BJ (cell line): ENCODE measurements at regions not wholly inside any gene's neighbourhood (a gene's known extent, or its start where the extent isn't known, plus 50 kb on each side); places are given as distances from the start of the nearest gene placed in this dataset.

Source experiments
- CTCF ChIA-PET: fragments of 350-600 bp; formaldehyde crosslinking; extraction: SDS; loops from one replicate; lab custom pipeline; 2021; ENCODE audit warnings: antibody characterized with exemption, inconsistent platforms; lab: Yijun Ruan, JAX
- POLR2A ChIA-PET: fragments of 300-600 bp; sonication (Branson Sonifier 250); formaldehyde crosslinking; extraction: SDS; loops from one replicate; lab custom pipeline; 2021; ENCODE audit warnings: antibody characterized with exemption; lab: Charles Lee
- DNase-seq: peaks from one replicate; pipeline ENCODE4 v3.0.0-alpha.2; 2011; ENCODE audit warnings: low read depth
- H3K27me3 ChIP-seq: 2 replicates; pipeline ENCODE4 v1.6.0; 2011; ENCODE audit warnings: low read length; ENCODE audit not compliant: control insufficient read depth, insufficient read depth
- H3K36me3 ChIP-seq: 2 replicates; pipeline ENCODE4 v1.5.1; 2011; ENCODE audit warnings: low read length; ENCODE audit not compliant: control insufficient read depth, insufficient read depth
- H3K4me3 ChIP-seq: 2 replicates; pipeline ENCODE4 v1.5.1; 2011; ENCODE audit warnings: low read depth, mild to moderate bottlenecking, control low read depth, low read length
- CTCF ChIP-seq: IDR thresholded peaks from 2 replicates; pipeline ENCODE4 v1.5.1; 2011; ENCODE audit warnings: low read depth, mild to moderate bottlenecking, control low read depth, inconsistent platforms, low read length, moderate library complexity; ENCODE audit not compliant: insufficient read depth

GRCh38 chr7:127513311-127513710, 72.1 kb downstream of the GCC1 start:
- Histone ChIP-seq H3K4me3 (no peak overlapping the region), H3K36me3 (no peaks in the 10 kb centered on the region), H3K27me3 (no peaks in the 10 kb centered on the region; the same call in 1 of the 2 replicates)
- DNase-seq: no peak
- TF ChIP-seq CTCF: no peak
- CTCF ChIA-PET: interaction anchor here (1.2 to 1.9 kb wide), 3 partner anchors 8 to 165 kb away, joined by 3 to 9 read pairs (median 7); no protein-coding TSS in a partner anchor
- POLR2A ChIA-PET: no interaction called here

GRCh38 chr7:127512663-127513062, 72.7 kb downstream of the GCC1 start:
- ChIA-PET CTCF (no interaction called here), POLR2A (no interaction called here)
- DNase-seq: no peak
- no peak for TF ChIP-seq CTCF
- no peaks in the 10 kb centered on the region for H3K36me3 ChIP-seq
- no peaks in the 10 kb centered on the region; the same call in 1 of the 2 replicates for H3K27me3 ChIP-seq
- H3K4me3 ChIP-seq: no peak overlapping the region

DNA sequence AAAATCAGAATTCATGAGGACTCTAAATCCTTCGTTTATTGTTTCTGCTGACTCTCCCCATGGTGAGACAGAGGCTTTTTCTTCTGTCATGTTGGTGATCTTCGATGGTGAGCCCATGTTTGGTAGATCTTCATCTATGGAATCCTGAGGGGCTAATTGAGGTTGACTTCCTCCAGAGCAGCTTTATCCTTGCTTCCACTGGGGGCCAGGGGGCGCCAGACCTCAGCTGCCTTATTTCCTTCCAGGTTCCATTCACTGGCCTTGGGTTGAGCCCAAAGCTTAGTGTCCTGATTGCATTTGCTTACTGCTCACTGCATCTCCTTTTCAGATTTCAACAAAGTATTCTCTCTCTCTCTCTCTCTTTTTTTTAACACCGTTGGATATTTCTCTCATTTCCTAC, 80.7 kb downstream of the GCC1 start:
- H3K36me3 ChIP-seq: no peaks in the 10 kb centered on the region
- peak; percentile 68 for TF ChIP-seq CTCF
- no peak overlapping the region for H3K4me3 ChIP-seq
- CTCF ChIA-PET: interaction anchor here (0.6 to 3.5 kb wide), 8 partner anchors 9 to 705 kb away, joined by 3 to 20 read pairs (median 3); no protein-coding TSS in a partner anchor
- no peaks in the 10 kb centered on the region; the same call in 1 of the 2 replicates for H3K27me3 ChIP-seq
- no peak for DNase-seq
- POLR2A ChIA-PET: no interaction called here

GRCh38 chr7:127501817-127502216, 83.6 kb downstream of the GCC1 start:
- TF ChIP-seq CTCF: no peak
- Histone ChIP-seq H3K36me3 (no peaks in the 10 kb centered on the region), H3K4me3 (no peak overlapping the region), H3K27me3 (no peaks in the 10 kb centered on the region)
- DNase-seq: no peak
- ChIA-PET CTCF (no interaction called here), POLR2A (no interaction called here)

GRCh38 chr7:127487381-127487780, 94.9 kb upstream of the ZNF800 start:
- POLR2A ChIA-PET: no interaction called here
- CTCF ChIA-PET: no interaction called here
- TF ChIP-seq CTCF: no peak
- Histone ChIP-seq H3K27me3 (no peaks in the 10 kb centered on the region), H3K4me3 (no peak overlapping the region), H3K36me3 (no peaks in the 10 kb centered on the region)
- DNase-seq: no peak
